MCF 10A (cell line): ENCODE measurements at regions not wholly inside any gene's neighbourhood (a gene's known extent, or its start where the extent isn't known, plus 50 kb on each side); places are given as distances from the start of the nearest gene placed in this dataset.
A peak's percentile ranks its signal among the peaks of the same experiment; 100 is the strongest.

Experiments used
- BruUV-seq: library from RNA; stranded (reverse); fragments of 400-500 nt; replicated peaks from 2 replicates; lab custom pipeline; 2021; lab: Mats Ljungman, UMichigan
- CTCF ChIA-PET: fragments of 300-600 bp; sonication (Branson Sonifier 250); formaldehyde crosslinking; extraction: SDS; loops from one replicate; lab custom pipeline; 2021; ENCODE audit warnings: antibody characterized with exemption, inconsistent platforms; lab: Yijun Ruan, JAX
- POLR2A ChIA-PET: fragments of 300-600, 350-650 bp; sonication (Branson Sonifier 250); formaldehyde crosslinking; extraction: SDS; loops from one replicate; lab custom pipeline; 2020; ENCODE audit warnings: antibody characterized with exemption, inconsistent platforms; lab: Yijun Ruan, JAX
- DNase-seq: peaks from one replicate; pipeline ENCODE4 v3.0.0-alpha.2; 2018; ENCODE audit not compliant: unreplicated experiment
- H3K27ac Mint-ChIP-seq: one replicate; pipeline ENCODE4 v1.8.0; 2022; ENCODE audit warnings: mild to moderate bottlenecking, low read depth, mixed read lengths; ENCODE audit not compliant: unreplicated experiment
- H3K27me3 Mint-ChIP-seq: one replicate; pipeline ENCODE4 v1.8.0; 2022; ENCODE audit warnings: mixed read lengths; ENCODE audit not compliant: insufficient read depth, unreplicated experiment
- H3K36me3 Mint-ChIP-seq: one replicate; pipeline ENCODE4 v1.8.0; 2022; ENCODE audit warnings: mild to moderate bottlenecking, moderate library complexity, mixed read lengths; ENCODE audit not compliant: insufficient read depth, unreplicated experiment
- H3K4me1 Mint-ChIP-seq: one replicate; pipeline ENCODE4 v1.8.0; 2022; ENCODE audit warnings: mixed read lengths; ENCODE audit not compliant: insufficient read depth, unreplicated experiment
- H3K4me3 Mint-ChIP-seq: one replicate; pipeline ENCODE4 v1.8.0; 2022; ENCODE audit warnings: mild to moderate bottlenecking, moderate library complexity, mixed read lengths; ENCODE audit not compliant: unreplicated experiment
- H3K9me3 Mint-ChIP-seq: one replicate; pipeline ENCODE4 v1.8.0; 2022; ENCODE audit warnings: mixed read lengths; ENCODE audit not compliant: unreplicated experiment
- intact Hi-C: fragments of 100-400 bp; cut with micrococcal nuclease; formaldehyde crosslinking; loops from 2 replicates; pipeline ENCODE4 v1.14.1; 2022
- TF ChIP-seq, protein P1 (sequence below): fragments of 200-600 bp; IDR thresholded peaks from one replicate; pipeline ENCODE4 v1.8.0; 2022; ENCODE audit warnings: antibody characterized with exemption, mild to moderate bottlenecking; ENCODE audit not compliant: unreplicated experiment

- Mint-ChIP-seq H3K4me3 (no peak overlapping the region), H3K9me3 (no peaks in the 10 kb centered on the region), H3K36me3 (no peaks in the 10 kb centered on the region), H3K27me3 (no peaks in the 10 kb centered on the region), H3K4me1 (peaks cover 7% of the 10 kb centered on the region), H3K27ac (no peak overlapping the region)
- intact Hi-C loops = no loop called here
- BruUV-seq = no TSS peak
- TF ChIP-seq, protein P1, sequence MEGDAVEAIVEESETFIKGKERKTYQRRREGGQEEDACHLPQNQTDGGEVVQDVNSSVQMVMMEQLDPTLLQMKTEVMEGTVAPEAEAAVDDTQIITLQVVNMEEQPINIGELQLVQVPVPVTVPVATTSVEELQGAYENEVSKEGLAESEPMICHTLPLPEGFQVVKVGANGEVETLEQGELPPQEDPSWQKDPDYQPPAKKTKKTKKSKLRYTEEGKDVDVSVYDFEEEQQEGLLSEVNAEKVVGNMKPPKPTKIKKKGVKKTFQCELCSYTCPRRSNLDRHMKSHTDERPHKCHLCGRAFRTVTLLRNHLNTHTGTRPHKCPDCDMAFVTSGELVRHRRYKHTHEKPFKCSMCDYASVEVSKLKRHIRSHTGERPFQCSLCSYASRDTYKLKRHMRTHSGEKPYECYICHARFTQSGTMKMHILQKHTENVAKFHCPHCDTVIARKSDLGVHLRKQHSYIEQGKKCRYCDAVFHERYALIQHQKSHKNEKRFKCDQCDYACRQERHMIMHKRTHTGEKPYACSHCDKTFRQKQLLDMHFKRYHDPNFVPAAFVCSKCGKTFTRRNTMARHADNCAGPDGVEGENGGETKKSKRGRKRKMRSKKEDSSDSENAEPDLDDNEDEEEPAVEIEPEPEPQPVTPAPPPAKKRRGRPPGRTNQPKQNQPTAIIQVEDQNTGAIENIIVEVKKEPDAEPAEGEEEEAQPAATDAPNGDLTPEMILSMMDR = no peak
- POLR2A ChIA-PET = interaction anchor here (0.6 kb wide), 1 partner anchor 33 kb away, joined by 3 read pairs; no protein-coding TSS in a partner anchor
- peak; percentile 12 for DNase-seq
- CTCF ChIA-PET = no interaction called here
These were observed 475.2 kb upstream of the CELF2 start for GRCh38 chr10:10542477-10542876.

DNA sequence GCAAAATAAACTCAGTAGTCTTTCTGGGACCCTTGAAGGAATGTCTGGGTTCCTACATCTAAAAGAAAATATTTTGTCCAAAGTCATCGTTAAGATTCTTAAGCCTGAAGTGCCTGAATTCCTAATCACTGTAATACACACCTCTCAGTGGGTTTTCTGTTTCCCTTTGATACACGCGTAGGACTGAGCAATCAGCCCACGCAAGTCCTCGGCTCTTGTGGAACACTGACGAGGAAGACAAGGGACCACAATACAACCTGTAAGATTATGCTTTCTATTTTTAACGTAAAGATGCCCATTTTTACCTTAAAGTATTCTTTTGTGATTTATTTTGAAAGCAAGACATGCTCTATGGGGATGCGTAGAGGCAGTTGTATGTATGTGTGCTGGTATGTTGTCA is 472.8 kb upstream of the CELF2 start:
- CTCF ChIA-PET = no interaction called here
- TF ChIP-seq, protein P1 = no peak
- intact Hi-C loops = no loop called here
- no peaks in the 10 kb centered on the region for H3K36me3 Mint-ChIP-seq
- DNase-seq = no peak
- no peak overlapping the region for H3K27ac Mint-ChIP-seq
- peaks cover 7% of the 10 kb centered on the region for H3K4me1 Mint-ChIP-seq
- no TSS peak for BruUV-seq
- no peaks in the 10 kb centered on the region for H3K27me3 Mint-ChIP-seq
- POLR2A ChIA-PET = no interaction called here
- no peaks in the 10 kb centered on the region for H3K9me3 Mint-ChIP-seq
- no peak overlapping the region for H3K4me3 Mint-ChIP-seq

DNA sequence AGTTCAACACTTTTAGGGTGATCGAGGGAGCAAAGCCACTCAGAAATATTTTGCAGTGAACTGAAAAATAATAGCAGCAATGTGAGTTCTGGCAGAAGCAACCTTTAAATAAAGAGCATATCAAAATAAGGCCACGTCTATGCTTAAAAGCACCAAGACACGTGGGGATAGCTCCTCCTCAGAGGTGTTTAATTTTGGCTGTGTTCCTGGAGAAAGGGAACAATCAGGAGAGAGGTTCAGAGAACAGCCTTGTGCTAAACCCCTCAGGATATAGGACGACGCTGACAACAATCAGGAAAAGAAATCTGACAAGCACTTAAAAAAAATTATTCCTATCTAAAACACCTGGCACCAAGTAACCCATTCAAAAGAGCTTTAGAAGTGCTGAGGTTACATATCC is 471.9 kb upstream of the CELF2 start:
- POLR2A ChIA-PET = interaction anchor here (0.6 kb wide), 1 partner anchor 9 kb away, joined by 3 read pairs; no protein-coding TSS in a partner anchor
- no TSS peak for BruUV-seq
- TF ChIP-seq, protein P1 = no peak
- no peak overlapping the region for H3K27ac Mint-ChIP-seq
- CTCF ChIA-PET = no interaction called here
- no peak overlapping the region for H3K4me3 Mint-ChIP-seq
- intact Hi-C loops = no loop called here
- DNase-seq = no peak
- no peaks in the 10 kb centered on the region for H3K9me3 Mint-ChIP-seq
- no peaks in the 10 kb centered on the region for H3K36me3 Mint-ChIP-seq
- H3K4me1 Mint-ChIP-seq = peaks cover 7% of the 10 kb centered on the region
- no peaks in the 10 kb centered on the region for H3K27me3 Mint-ChIP-seq

- Mint-ChIP-seq H3K36me3 (no peaks in the 10 kb centered on the region), H3K27ac (no peak overlapping the region), H3K9me3 (no peaks in the 10 kb centered on the region), H3K4me3 (no peak overlapping the region), H3K4me1 (no peaks in the 10 kb centered on the region), H3K27me3 (no peaks in the 10 kb centered on the region)
- no TSS peak for BruUV-seq
- TF ChIP-seq, protein P1 = no peak
- CTCF ChIA-PET = interaction anchor here (0.7 kb wide), 1 partner anchor 15 kb away, joined by 4 read pairs; no protein-coding TSS in a partner anchor
- POLR2A ChIA-PET = no interaction called here
- intact Hi-C loops = no loop called here
- DNase-seq = no peak
These were observed 465.9 kb upstream of the CELF2 start for GRCh38 chr10:10551596-10552301.
